Left renal pelvis (tissue), 4 donors: ENCODE measurements at regions not wholly inside any gene's neighbourhood (a gene's known extent, or its start where the extent isn't known, plus 50 kb on each side); places are given as distances from the start of the nearest gene placed in this dataset.
"Not testable (repeated sequence)": the region's sequence is repeated elsewhere in the genome, so short reads cannot be mapped to it uniquely, and the experiment has no call there.

ENCODE experiments used
- DNase-seq, 4 donors: peaks; one replicate each; pipeline ENCODE4 v3.0.0-alpha.2; 2013; ENCODE audit warnings: low read depth in 4 of 4, low spot score in 3 of 4

- DNase-seq, result no peak
Measured at GRCh38 chr6:90463359-90463758, 123.5 kb downstream of the MAP3K7 start.

GRCh38 chr6:90462102-90462501 lies 124.8 kb downstream of the MAP3K7 start:
- no peak for DNase-seq

GRCh38 chr6:90461383-90461782 lies 125.5 kb downstream of the MAP3K7 start:
- no peak for DNase-seq

- no peak for DNase-seq
Measured at GRCh38 chr6:90460051-90460450, 126.8 kb downstream of the MAP3K7 start.

- DNase-seq, result no peak
Measured at GRCh38 chr6:90459225-90459758, 127.6 kb downstream of the MAP3K7 start.

GRCh38 chr6:90458353-90459224 lies 128.3 kb downstream of the MAP3K7 start:
- no peak for DNase-seq

GRCh38 chr6:90457867-90458259 lies 129.0 kb downstream of the MAP3K7 start:
- DNase-seq, result no peak

- DNase-seq, result not testable (repeated sequence)
Measured at GRCh38 chr6:90456997-90457866, 129.6 kb downstream of the MAP3K7 start.

- no peak for DNase-seq
Measured at GRCh38 chr6:90456001-90456400, 130.9 kb downstream of the MAP3K7 start.

- no peak for DNase-seq
Measured at GRCh38 chr6:90454836-90455427, 131.9 kb downstream of the MAP3K7 start.

GRCh38 chr6:90450268-90450953 lies 136.5 kb downstream of the MAP3K7 start:
- no peak for DNase-seq

GRCh38 chr6:90449311-90449710 lies 137.6 kb downstream of the MAP3K7 start:
- no peak for DNase-seq

GRCh38 chr6:90448836-90449235 lies 138.0 kb downstream of the MAP3K7 start:
- no peak for DNase-seq

- no peak for DNase-seq
Measured at GRCh38 chr6:90446164-90446563, 140.7 kb downstream of the MAP3K7 start.

GRCh38 chr6:90445533-90446108 lies 141.3 kb downstream of the MAP3K7 start:
- no peak for DNase-seq

GRCh38 chr6:90444160-90444714 lies 142.6 kb downstream of the MAP3K7 start:
- peak; percentile 10 to 29 (median 14) for DNase-seq

- no peak for DNase-seq
Measured at GRCh38 chr6:90442366-90442765, 144.5 kb downstream of the MAP3K7 start.

- no peak for DNase-seq
Measured at GRCh38 chr6:90440586-90441283, 144.1 kb upstream of the BACH2 start.

GRCh38 chr6:90439586-90439985 lies 142.9 kb upstream of the BACH2 start:
- DNase-seq, result no peak
